ENCODE measurements at regions not wholly inside any gene's neighbourhood (a gene's known extent, or its start where the extent isn't known, plus 50 kb on each side); places are given as distances from the start of the nearest gene placed in this dataset.
"Not testable (repeated sequence)": the region's sequence is repeated elsewhere in the genome, so short reads cannot be mapped to it uniquely, and the experiment has no call there.

DNA sequence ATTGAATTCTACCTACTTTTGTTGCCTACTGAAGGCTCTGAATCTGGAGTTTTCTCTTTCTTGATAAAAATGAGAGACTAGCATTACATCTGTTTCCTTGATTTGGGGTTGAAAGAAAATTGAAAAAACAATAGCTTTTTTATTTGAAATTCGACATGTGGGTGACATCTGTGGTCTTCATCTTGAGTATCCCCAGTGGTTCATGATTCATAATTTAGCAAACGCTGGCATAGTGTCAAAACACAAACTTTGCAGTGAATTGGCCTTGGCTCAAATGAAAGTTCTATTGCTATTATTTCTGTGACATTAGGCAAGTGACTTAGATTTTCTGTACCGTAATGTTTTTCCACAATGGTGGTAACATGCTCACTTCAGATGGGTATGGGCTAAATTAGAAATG is 747.6 kb downstream of the PCDH7 start:
- Mint-ChIP-seq H3K27me3 (no peaks in the 10 kb centered on the region), H3K4me1 (no peaks in the 10 kb centered on the region), H3K27ac (no peak overlapping the region), H3K4me3 (no peak overlapping the region), H3K36me3 (no peaks in the 10 kb centered on the region), H3K9me3 (no peaks in the 10 kb centered on the region)
- no peak for ATAC-seq

DNA sequence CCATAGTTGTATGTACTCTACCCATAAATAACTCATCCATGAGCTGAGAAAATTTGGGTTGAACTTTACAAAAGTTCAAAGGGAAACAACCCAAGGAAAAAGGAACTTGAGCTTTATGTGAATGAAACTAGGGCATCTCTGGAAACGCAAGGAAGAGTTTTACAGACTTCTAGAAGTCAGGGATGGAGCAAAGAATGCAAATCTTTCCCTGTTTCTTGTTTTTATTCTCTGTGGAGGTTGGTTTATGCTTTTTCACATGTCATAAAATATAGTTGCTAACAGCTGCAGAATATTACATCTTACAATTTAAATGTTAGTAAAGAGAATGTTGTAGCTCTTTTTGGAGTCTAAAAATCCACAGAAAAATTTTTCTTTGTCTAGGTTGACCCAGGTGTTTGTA is 754.1 kb downstream of the PCDH7 start:
- Mint-ChIP-seq H3K9me3 (peaks cover 8% of the 10 kb centered on the region), H3K4me1 (no peaks in the 10 kb centered on the region), H3K27me3 (no peaks in the 10 kb centered on the region), H3K4me3 (no peak overlapping the region), H3K36me3 (no peaks in the 10 kb centered on the region), H3K27ac (no peak overlapping the region)
- no peak for ATAC-seq

DNA sequence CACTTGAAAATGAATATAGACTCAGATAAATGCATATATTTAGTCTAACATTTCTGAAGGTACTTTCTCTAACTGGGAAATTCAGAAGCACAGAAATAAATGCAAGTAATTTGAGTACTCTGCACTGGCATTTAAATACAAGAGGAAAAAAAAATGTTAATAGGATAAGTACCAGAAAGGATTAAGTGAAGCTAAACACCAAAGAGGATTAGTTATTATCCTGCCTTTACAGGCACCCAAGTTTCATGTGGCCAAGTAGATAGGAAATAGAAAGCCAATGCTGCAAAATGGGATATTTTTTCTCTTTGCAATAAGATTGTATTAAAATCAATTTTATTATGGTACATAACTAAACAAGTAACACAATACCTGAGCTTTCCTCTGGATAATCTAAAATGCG is 762.5 kb downstream of the PCDH7 start:
- H3K9me3 Mint-ChIP-seq, result no peaks in the 10 kb centered on the region
- H3K36me3 Mint-ChIP-seq, result no peaks in the 10 kb centered on the region
- no peaks in the 10 kb centered on the region for H3K4me1 Mint-ChIP-seq
- H3K27me3 Mint-ChIP-seq, result no peaks in the 10 kb centered on the region
- H3K4me3 Mint-ChIP-seq, result no peak overlapping the region
- ATAC-seq, result no peak
- no peak overlapping the region for H3K27ac Mint-ChIP-seq

DNA sequence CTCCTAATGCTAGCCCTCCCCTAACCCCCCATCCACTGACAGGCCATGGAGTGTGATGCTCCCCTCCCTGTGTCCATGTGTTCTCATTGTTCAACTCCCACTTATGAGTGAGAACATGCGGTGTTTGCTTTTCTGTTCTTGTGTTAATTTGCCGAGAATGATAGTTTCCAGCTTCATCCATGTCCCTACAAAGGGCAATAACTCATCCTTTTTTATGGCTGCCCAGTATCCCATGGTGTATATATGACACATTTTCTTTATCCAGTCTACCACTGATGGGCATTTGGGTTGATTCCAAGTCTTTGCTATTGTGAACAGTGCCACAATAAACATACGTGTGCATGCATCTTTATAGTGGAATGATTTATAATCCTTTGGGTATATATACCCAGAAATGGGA is 779.0 kb downstream of the PCDH7 start:
- not testable (repeated sequence) for H3K4me1 Mint-ChIP-seq, H3K27me3 Mint-ChIP-seq, ATAC-seq, H3K4me3 Mint-ChIP-seq, H3K36me3 Mint-ChIP-seq, H3K9me3 Mint-ChIP-seq, H3K27ac Mint-ChIP-seq

DNA sequence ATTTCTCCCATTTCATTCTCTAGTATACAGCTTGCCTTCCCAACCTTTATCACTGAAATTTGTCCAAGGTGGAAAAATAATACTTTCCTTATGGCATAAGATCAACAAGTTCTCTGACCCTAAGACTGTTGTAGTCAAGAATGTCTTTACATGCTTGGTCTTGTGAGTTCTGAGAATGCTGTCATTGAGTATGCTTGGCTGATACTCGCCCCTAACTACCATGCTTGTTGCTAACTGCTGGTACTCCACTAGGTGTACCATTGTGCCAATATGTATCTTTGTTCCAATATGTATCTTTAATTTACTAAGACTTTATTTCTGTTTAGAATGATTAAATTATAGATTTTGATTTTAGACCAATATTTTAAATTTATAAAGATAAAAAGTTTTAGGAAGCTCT is 796.4 kb downstream of the PCDH7 start:
- H3K9me3 Mint-ChIP-seq, result peaks cover 12% of the 10 kb centered on the region
- H3K27ac Mint-ChIP-seq, result no peak overlapping the region
- no peak overlapping the region for H3K4me3 Mint-ChIP-seq
- no peaks in the 10 kb centered on the region for H3K4me1 Mint-ChIP-seq
- ATAC-seq, result no peak
- H3K36me3 Mint-ChIP-seq, result no peaks in the 10 kb centered on the region
- no peaks in the 10 kb centered on the region for H3K27me3 Mint-ChIP-seq

DNA sequence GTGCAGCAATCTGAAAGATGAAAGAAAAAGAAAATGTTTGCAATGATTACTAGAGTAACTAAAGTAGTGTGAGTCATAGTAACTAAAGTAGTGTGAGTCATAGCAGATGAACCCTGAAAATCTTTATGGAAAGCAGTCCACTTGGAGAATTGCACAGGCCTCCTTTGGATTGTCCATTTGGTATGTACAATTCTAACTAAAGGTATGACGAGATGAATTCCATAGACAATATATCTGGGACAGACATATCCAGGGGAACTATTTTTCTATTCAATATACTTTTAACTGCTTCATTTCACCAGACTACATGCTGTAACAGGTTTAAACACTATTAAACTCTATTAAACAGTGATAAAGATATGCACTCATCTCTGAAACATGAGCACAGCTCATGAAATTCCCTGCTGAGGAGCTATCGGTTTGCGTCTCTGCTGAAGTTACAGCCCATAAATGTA is 798.7 kb downstream of the PCDH7 start:
- no peaks in the 10 kb centered on the region for H3K27me3 Mint-ChIP-seq
- no peak overlapping the region for H3K4me3 Mint-ChIP-seq
- no peaks in the 10 kb centered on the region for H3K36me3 Mint-ChIP-seq

DNA sequence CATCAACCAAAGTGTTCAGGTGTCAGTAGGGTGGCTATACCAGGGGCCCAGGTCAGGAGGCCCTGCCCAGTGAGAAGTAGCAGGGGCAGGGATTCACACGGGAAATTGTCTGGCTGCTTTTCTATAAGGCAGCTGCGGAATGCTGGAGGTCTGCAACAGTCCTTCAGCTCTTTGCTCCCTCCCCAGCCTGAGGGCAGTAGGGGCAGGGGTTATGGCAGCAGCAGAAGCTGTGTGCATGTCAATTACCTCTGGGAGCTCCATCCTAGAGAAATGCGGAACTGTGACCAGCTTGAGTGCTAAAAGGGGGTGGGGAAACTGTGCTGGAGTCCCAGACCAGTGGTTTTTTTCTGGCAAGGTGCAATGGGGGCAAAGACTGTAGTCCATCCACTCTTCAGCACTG is 810.4 kb downstream of the PCDH7 start:
- no peaks in the 10 kb centered on the region for H3K27me3 Mint-ChIP-seq

More for the DNA sequence above, 798.7 kb downstream of the PCDH7 start:
- Mint-ChIP-seq H3K9me3 (peaks cover 15% of the 10 kb centered on the region), H3K4me1 (no peaks in the 10 kb centered on the region), H3K27ac (no peak overlapping the region)
- ATAC-seq, result no peak

DNA sequence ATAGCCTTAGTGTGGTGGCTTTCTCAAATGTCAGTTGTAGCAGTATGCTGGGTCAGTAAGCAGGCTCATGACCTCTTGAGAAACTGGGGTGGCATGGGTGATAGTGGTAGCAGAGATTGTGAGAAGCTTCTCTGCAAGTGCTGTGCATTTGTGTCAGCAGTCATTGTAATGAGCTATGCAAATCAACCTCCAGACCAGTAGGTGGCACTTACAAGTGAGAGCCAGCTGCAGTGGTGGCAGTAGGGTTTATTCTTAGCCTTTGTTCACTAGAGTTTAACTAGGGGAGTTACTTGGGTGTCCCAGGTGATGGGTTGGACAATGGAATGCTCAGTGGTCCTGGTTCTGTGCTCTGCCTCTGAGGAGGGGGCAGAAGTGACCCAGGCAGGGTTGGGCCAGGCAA is 818.7 kb downstream of the PCDH7 start:
- H3K27me3 Mint-ChIP-seq, result no peaks in the 10 kb centered on the region
- H3K27ac Mint-ChIP-seq, result no peak overlapping the region
- no peak overlapping the region for H3K4me3 Mint-ChIP-seq
- ATAC-seq, result peak; percentile 24
- H3K4me1 Mint-ChIP-seq, result no peaks in the 10 kb centered on the region
- no peaks in the 10 kb centered on the region for H3K36me3 Mint-ChIP-seq
- H3K9me3 Mint-ChIP-seq, result peaks cover 6% of the 10 kb centered on the region

More for the DNA sequence above, 810.4 kb downstream of the PCDH7 start:
- Mint-ChIP-seq H3K9me3 (peaks cover 13% of the 10 kb centered on the region), H3K4me3 (no peak overlapping the region), H3K27ac (no peak overlapping the region), H3K4me1 (no peaks in the 10 kb centered on the region), H3K36me3 (no peaks in the 10 kb centered on the region)
- ATAC-seq, result no peak

DNA sequence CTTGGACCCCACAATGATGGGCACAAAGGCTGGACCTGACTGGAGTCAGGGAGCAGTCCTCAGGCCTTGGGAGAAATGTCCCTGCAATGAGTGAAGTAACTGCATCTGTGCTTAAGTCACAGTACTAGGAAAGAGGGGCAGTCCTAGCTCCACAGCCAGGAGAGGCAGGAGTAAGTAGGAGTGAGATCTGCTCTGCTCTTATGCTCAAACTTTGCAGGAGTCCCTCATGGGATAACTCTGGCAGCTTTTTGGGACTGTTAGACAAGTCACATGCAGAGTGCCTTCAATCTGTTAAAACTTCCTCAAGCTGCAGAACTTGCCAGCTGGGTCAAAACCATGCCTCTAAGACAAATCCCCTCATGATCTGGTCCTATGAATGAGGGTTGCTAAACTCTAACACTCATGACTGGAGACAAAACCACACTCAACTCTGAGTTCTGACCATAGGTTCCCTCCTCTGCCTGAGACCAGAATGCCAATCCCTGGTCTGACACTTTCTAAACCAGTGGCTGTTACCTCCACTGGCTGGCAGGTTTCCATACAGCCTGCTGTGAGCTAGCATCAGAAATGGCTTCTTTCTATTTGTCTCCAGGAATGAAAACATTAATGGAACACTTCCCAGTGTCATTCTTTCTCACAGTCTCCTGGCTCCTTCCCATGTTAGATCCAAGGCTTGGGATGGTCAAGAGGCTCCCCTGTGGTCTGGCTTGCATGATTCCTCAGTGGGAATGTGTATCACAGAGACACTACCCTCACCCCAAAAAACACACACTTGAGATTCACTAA is 819.3 kb downstream of the PCDH7 start:
- Mint-ChIP-seq H3K27ac (no peak overlapping the region), H3K4me3 (no peak overlapping the region), H3K4me1 (no peaks in the 10 kb centered on the region), H3K36me3 (no peaks in the 10 kb centered on the region), H3K9me3 (peaks cover 5% of the 10 kb centered on the region), H3K27me3 (no peaks in the 10 kb centered on the region)
- ATAC-seq, result peak; percentile 50

DNA sequence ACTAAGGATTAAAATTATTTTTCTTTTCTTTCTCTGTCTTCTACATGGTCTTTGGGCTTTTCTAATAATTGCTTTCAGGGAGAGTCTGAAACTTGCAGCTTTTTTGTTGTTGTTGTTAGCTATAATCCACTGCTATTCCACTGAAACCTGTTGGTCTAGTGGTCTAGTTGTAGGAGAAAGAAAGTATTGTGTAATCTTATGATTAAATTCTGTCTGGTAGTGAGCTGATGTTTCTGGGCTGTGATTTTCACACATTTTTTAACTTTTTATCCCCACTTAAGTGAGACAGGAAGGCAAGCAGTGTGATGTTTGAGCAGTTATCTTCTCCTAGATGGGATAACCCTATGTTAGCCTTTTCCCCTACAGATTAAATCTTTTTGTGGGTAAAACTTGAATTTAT is 825.2 kb downstream of the PCDH7 start:
- no peak for ATAC-seq
- no peaks in the 10 kb centered on the region for H3K27me3 Mint-ChIP-seq
- H3K4me3 Mint-ChIP-seq, result no peak overlapping the region
- no peaks in the 10 kb centered on the region for H3K36me3 Mint-ChIP-seq
- no peak overlapping the region for H3K27ac Mint-ChIP-seq
- no peaks in the 10 kb centered on the region for H3K4me1 Mint-ChIP-seq
- H3K9me3 Mint-ChIP-seq, result no peaks in the 10 kb centered on the region

DNA sequence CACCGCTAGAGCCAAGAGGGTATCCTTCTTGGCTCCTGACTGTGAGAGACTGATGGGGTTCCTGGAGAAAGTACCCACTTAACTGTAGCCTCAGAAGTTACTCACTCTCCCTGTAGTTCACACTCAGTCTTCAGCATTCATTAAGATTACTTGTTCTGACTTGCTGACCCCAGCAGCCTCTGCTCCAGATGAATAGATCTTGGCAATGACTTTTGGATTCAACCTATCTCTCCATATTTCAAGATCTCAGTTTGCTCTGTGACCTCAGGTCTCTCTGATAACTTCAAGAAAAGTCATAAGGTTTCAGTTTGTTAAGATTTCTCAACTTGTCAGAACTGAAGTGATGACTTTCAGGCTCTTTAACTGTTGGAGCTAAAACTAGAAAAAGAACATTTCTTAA is 825.6 kb downstream of the PCDH7 start:
- ATAC-seq, result no peak
- Mint-ChIP-seq H3K4me3 (no peak overlapping the region), H3K27ac (no peak overlapping the region), H3K27me3 (no peaks in the 10 kb centered on the region), H3K9me3 (no peaks in the 10 kb centered on the region), H3K4me1 (no peaks in the 10 kb centered on the region), H3K36me3 (no peaks in the 10 kb centered on the region)

DNA sequence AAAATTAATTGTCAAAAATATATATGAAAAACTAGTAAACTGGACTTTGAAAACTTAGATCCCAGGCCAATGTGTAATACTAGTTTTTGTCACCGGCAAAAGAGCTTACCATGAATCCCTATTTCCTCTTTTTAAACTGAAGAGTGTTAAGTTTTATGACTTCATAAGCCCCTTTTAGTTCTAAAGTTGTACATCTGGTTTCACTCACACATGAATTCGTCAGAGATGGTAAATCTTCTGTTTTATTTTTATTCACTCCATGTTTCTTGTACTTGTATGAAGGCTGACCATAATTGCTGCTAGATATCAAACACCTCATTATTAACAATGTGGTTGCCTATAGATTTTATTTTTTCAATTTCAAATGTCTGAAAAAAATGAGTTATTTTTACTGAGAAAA is 827.9 kb downstream of the PCDH7 start:
- no peak overlapping the region for H3K27ac Mint-ChIP-seq
- no peaks in the 10 kb centered on the region for H3K4me1 Mint-ChIP-seq
- no peak overlapping the region for H3K4me3 Mint-ChIP-seq

DNA sequence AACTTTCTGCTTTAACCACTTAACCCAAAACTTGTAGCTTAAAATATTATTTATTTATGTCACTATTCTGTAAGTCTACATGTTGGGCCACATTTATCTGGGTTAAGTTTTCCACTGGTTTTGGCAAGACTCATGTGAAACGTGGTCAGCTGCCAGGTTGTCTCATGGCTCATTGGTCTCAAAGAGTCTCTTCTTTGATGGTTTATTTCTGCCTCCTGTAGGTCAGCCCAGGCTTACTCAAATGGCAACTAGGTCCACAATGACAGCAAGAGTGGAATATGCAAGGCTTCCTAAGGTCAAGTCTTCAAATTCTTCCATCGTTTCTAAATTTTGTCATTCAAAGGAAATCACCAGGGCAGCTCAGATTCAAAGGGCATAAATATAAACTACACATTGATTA is 828.7 kb downstream of the PCDH7 start:
- Mint-ChIP-seq H3K27ac (no peak overlapping the region), H3K27me3 (no peaks in the 10 kb centered on the region), H3K9me3 (peaks cover 2% of the 10 kb centered on the region), H3K4me1 (no peaks in the 10 kb centered on the region), H3K4me3 (no peak overlapping the region), H3K36me3 (no peaks in the 10 kb centered on the region)
- no peak for ATAC-seq

More for the DNA sequence above, 827.9 kb downstream of the PCDH7 start:
- Mint-ChIP-seq H3K27me3 (no peaks in the 10 kb centered on the region), H3K36me3 (no peaks in the 10 kb centered on the region), H3K9me3 (no peaks in the 10 kb centered on the region)
- ATAC-seq, result no peak

DNA sequence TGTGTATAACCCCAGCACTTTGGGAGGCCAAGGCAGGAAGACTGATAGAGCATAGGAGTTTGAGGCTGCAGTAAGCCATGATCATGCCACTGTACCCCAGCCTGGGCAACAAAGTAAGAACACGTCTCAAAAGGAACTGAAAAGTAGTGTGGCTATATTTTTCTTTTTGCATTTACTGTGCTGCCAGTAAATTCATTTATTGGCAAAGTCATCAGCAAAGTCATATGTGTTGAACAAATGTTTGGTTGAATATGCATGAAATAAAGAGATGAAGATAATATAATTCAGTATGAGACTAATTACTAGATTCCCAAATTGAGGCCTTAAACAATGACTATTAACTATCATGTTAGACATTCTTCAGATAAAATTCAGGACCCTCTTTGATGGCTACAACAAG is 829.1 kb downstream of the PCDH7 start:
- H3K27ac Mint-ChIP-seq, result no peak overlapping the region
- no peaks in the 10 kb centered on the region for H3K4me1 Mint-ChIP-seq
- H3K9me3 Mint-ChIP-seq, result peaks cover 3% of the 10 kb centered on the region
- ATAC-seq, result no peak
- H3K27me3 Mint-ChIP-seq, result no peaks in the 10 kb centered on the region
- no peaks in the 10 kb centered on the region for H3K36me3 Mint-ChIP-seq
- no peak overlapping the region for H3K4me3 Mint-ChIP-seq

DNA sequence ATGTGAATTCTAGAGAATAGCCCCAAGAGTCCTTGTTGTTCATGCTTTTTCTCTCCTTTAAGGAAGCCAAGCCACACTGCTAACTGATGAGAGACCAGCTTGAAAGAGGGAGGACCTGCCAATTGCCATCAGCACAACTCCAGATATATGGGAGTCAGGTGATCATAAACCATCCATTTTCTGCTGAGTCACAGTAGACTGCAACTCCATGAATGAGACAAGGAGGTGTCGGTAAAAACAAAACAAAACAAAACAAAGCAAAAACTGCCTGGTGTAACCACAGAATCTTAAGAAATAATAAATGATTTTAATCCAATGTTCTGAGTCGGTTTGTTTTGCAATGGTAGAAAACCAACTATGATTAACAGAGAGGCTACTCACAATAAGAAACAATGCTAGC is 837.3 kb downstream of the PCDH7 start:
- Mint-ChIP-seq H3K27me3 (no peaks in the 10 kb centered on the region), H3K4me1 (no peaks in the 10 kb centered on the region), H3K9me3 (peaks cover 8% of the 10 kb centered on the region), H3K27ac (no peak overlapping the region), H3K4me3 (no peak overlapping the region), H3K36me3 (no peaks in the 10 kb centered on the region)
- ATAC-seq, result no peak

DNA sequence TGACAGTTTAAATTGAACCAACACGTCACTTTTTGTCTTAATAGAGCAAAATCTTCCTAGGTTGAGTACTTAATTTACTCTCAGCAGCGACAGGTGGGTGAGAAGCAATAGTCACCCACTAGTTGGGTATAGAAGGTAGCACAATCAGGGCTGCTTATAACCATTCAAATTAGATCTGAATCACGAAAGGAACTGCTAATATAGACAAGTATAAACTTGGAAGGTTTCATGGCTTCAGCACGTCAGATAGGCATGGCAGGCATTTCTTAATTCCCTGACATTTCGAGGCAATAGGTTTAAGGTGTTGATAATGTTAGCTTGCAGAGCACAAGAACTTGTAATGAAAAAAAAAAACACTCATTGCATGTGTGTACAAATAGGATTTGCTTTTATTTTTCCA is 853.4 kb downstream of the PCDH7 start:
- Mint-ChIP-seq H3K9me3 (no peaks in the 10 kb centered on the region), H3K4me3 (no peak overlapping the region), H3K27ac (no peak overlapping the region), H3K4me1 (no peaks in the 10 kb centered on the region), H3K27me3 (no peaks in the 10 kb centered on the region), H3K36me3 (no peaks in the 10 kb centered on the region)
- no peak for ATAC-seq

Measured in stimulated activated memory B cell treated with anti-CD40 and anti-IgM and Interleukin-4, amounts not matched to agents 10 μg/mL and 1 μg/mL and 100 μg/mL, for 72 hours (primary cell).